Rectal smooth muscle tissue (tissue), 1 donor: ENCODE measurements at regions not wholly inside any gene's neighbourhood (a gene's known extent, or its start where the extent isn't known, plus 50 kb on each side); places are given as distances from the start of the nearest gene placed in this dataset.
"Not testable (repeated sequence)": the region's sequence is repeated elsewhere in the genome, so short reads cannot be mapped to it uniquely, and the experiment has no call there.

Experiments used
- H3K27ac ChIP-seq: one replicate; pipeline ENCODE4 v1.7.0; 2013; ENCODE audit warnings: low read depth, low read length, inconsistent platforms
- H3K27me3 ChIP-seq: one replicate; pipeline ENCODE4 v1.7.0; 2013; ENCODE audit warnings: low read length; ENCODE audit not compliant: control insufficient read depth, insufficient read depth
- H3K36me3 ChIP-seq: one replicate; pipeline ENCODE4 v1.7.0; 2013; ENCODE audit warnings: low read length; ENCODE audit not compliant: control insufficient read depth, insufficient read depth
- H3K4me1 ChIP-seq: one replicate; pipeline ENCODE4 v1.7.0; 2013; ENCODE audit warnings: low read length; ENCODE audit not compliant: control insufficient read depth, insufficient read depth
- H3K4me3 ChIP-seq: one replicate; pipeline ENCODE4 v1.7.0; 2013; ENCODE audit warnings: low read length
- H3K9ac ChIP-seq: one replicate; pipeline ENCODE4 v1.7.0; 2013; ENCODE audit warnings: low read length

DNA sequence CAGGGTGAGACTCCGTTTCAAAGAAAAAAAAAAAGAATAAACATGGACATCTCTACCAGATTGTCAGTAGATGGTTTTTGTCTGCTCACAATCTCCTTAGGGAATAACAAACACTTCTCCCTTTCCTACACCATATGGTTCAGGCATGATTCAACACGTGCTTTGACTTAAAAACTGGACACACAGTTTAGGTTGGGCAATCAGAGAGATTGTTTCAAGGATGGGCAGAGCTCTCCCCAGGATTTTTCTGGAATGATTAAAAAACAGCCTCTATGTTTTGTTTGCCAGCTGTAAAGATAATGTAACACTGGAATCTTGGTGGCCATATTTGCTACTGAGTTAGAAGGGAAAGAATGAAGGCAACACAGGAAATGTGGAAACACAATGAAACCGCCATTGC lies 150.1 kb upstream of the TSC22D1 start:
- H3K4me1 ChIP-seq: no peaks in the 10 kb centered on the region
- H3K27me3 ChIP-seq: no peaks in the 10 kb centered on the region
- no peak overlapping the region for H3K27ac ChIP-seq
- H3K36me3 ChIP-seq: no peaks in the 10 kb centered on the region
- no peak overlapping the region for H3K9ac ChIP-seq
- no peak overlapping the region for H3K4me3 ChIP-seq

DNA sequence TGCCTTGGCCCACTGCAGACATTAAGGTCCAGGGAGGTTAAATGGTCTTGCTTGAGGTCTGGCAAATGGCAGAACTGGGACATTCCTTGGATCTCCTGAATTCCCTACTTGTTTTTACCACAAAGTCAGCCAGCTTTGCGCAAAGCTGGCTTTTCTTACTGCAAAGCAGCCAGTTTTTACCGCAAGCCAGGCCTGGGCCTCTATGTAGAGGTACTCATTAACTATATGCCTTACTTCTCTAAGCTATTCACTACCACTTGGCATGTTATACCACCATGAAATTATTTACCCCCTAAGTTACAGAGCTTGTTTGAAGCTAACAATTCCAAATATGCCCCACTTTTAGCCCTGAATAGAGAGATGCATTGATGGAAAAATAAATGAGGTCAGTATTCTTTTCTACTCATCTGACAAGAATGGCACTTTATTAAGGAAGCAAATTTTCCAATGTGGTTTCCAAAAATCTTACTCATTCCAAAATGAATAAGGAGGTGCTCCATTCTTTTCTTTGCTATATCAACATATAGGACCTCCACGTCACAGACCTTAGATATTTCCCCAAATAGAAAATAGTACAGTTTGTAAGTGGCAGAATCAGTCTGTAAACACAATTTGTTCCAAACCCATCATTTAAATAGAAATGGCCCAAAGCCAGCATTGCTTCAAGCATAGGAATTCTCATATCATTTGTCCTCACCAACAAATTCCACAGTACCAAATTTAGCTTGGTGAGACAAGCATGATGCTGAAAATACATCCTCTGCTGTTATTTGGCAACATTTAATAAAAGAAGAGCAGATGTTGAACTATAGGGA lies 143.9 kb upstream of the TSC22D1 start:
- H3K27ac ChIP-seq: peak overlapping the region; percentile 40
- no peaks in the 10 kb centered on the region for H3K4me1 ChIP-seq
- H3K27me3 ChIP-seq: no peaks in the 10 kb centered on the region
- no peak overlapping the region for H3K9ac ChIP-seq
- no peaks in the 10 kb centered on the region for H3K36me3 ChIP-seq
- no peak overlapping the region for H3K4me3 ChIP-seq

DNA sequence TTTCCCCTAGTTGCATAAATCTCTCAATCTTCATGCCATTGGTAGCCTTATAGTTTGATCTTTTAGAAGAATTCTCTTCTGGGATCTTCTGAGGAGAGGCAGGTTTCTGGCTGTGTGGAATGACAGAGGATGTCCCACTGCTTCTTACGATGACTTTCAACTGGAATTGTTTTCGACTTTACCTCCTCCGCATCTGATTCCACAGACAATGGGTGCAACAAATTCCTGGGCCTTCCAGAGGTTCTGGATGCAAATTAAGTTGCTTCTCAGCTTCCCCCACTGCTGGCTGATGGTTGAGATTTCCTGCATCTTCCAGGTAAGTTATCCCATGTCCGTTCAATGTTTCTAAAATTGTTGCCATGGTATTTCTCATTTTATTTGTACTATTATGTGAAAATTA lies 142.3 kb upstream of the TSC22D1 start:
- Histone ChIP-seq H3K4me1 (no peaks in the 10 kb centered on the region), H3K9ac (no peak overlapping the region), H3K27me3 (no peaks in the 10 kb centered on the region), H3K27ac (no peak overlapping the region), H3K4me3 (no peak overlapping the region), H3K36me3 (no peaks in the 10 kb centered on the region)

GRCh38 chr13:44715287-44716230 lies 139.4 kb upstream of the TSC22D1 start:
- Histone ChIP-seq H3K4me3 (no peak overlapping the region), H3K9ac (no peak overlapping the region), H3K27ac (no peak overlapping the region), H3K4me1 (no peaks in the 10 kb centered on the region), H3K36me3 (no peaks in the 10 kb centered on the region), H3K27me3 (no peaks in the 10 kb centered on the region)

- H3K36me3 ChIP-seq: no peaks in the 10 kb centered on the region
- H3K4me1 ChIP-seq: no peaks in the 10 kb centered on the region
- no peak overlapping the region for H3K9ac ChIP-seq
- H3K4me3 ChIP-seq: no peak overlapping the region
- H3K27me3 ChIP-seq: no peaks in the 10 kb centered on the region
- H3K27ac ChIP-seq: no peak overlapping the region
Measured at GRCh38 chr13:44713788-44714469, 137.8 kb upstream of the TSC22D1 start.

GRCh38 chr13:44711706-44712105 lies 135.6 kb upstream of the TSC22D1 start:
- no peak overlapping the region for H3K9ac ChIP-seq
- no peaks in the 10 kb centered on the region for H3K4me1 ChIP-seq
- no peaks in the 10 kb centered on the region for H3K36me3 ChIP-seq
- no peaks in the 10 kb centered on the region for H3K27me3 ChIP-seq
- no peak overlapping the region for H3K4me3 ChIP-seq
- no peak overlapping the region for H3K27ac ChIP-seq

DNA sequence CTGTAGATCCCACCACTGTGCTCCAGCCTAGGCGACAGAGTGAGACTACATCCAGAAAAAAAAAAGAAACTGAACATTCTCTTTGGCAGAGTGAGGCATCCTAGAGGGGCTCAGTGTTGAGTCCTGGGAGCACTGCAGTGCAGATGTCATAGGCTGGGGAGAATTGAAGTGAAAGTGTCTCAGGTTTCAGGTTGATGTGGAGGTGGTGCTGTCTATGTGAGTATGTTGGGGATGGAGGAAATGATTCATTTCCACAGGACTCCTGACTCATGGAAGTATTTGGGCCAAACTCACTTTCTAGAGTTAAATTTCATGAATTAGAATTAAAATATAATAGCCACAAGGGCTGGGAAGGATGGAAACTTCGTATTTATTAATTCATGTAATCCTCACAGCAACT lies 134.4 kb upstream of the TSC22D1 start:
- H3K9ac ChIP-seq: no peak overlapping the region
- H3K4me1 ChIP-seq: no peaks in the 10 kb centered on the region
- no peak overlapping the region for H3K4me3 ChIP-seq
- no peak overlapping the region for H3K27ac ChIP-seq
- no peaks in the 10 kb centered on the region for H3K27me3 ChIP-seq
- no peaks in the 10 kb centered on the region for H3K36me3 ChIP-seq

DNA sequence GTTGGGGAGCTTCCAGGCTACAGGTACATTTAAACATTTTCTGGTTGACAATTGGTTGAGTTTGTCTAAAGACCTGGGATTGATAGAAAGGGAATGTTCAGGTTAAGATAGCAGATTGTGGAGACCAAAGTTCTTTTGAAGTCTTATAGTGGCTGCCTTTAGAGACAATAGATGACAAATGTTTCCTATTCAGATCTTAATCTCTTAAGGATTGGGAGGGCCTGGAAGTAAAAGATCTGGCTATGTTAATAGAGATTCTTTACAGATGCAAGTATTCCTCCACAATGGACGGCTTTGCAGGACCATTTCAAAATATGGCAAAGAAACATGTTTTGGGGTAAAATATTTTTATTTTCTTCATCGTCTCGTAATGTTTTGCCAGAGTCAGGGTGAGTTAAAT lies 128.7 kb upstream of the TSC22D1 start:
- not testable (repeated sequence) for H3K36me3 ChIP-seq, H3K27ac ChIP-seq, H3K4me1 ChIP-seq, H3K4me3 ChIP-seq, H3K9ac ChIP-seq, H3K27me3 ChIP-seq

GRCh38 chr13:44703371-44703770 lies 127.2 kb upstream of the TSC22D1 start:
- Histone ChIP-seq H3K4me1 (no peaks in the 10 kb centered on the region), H3K27ac (no peak overlapping the region), H3K36me3 (no peaks in the 10 kb centered on the region), H3K9ac (no peak overlapping the region), H3K4me3 (no peak overlapping the region), H3K27me3 (no peaks in the 10 kb centered on the region)

- Histone ChIP-seq H3K27me3 (no peaks in the 10 kb centered on the region), H3K27ac (no peak overlapping the region), H3K9ac (no peak overlapping the region), H3K36me3 (no peaks in the 10 kb centered on the region), H3K4me3 (no peak overlapping the region), H3K4me1 (no peaks in the 10 kb centered on the region)
Measured at GRCh38 chr13:44698066-44698465, 121.9 kb upstream of the TSC22D1 start.

DNA sequence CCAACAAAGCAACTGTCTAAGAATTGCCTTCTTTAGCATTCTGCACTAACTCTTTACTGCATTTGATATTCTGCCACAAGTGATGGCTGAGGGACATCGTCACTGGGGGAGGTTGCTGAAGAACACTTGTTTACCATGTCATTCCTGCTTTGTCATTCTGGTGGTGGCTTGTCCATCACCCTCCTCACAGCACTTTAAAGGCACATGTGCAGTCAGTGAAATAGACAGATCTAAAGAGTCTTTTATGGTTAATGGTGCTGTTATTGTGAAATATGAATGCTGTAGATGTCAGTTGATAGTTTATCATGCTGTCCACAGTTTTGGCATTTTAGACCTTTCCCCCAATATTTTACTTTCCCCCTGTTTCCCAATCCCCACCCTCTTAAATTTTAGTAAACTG lies 120.9 kb upstream of the TSC22D1 start:
- no peak overlapping the region for H3K27ac ChIP-seq
- H3K4me3 ChIP-seq: no peak overlapping the region
- H3K36me3 ChIP-seq: no peaks in the 10 kb centered on the region
- H3K9ac ChIP-seq: no peak overlapping the region
- H3K27me3 ChIP-seq: no peaks in the 10 kb centered on the region
- no peaks in the 10 kb centered on the region for H3K4me1 ChIP-seq

DNA sequence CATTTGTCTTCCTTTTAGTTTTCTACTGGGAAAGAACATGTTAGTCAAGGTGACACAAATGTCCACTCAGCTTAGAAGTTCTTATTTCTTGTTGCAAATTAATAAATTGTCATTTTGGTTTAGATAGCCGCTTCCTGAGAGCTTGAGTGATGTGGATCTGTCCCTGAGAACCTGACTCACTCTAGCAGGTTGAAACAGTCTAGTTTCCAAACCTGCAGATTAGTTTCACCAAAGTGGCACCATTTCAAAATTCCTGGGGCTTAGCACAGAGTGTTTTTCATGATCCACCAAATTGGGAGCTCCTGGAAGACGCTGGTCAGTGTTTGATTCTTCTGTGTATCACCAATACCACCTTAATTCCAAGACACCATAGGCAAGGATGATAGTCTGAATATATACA lies 119.4 kb upstream of the TSC22D1 start:
- H3K4me1 ChIP-seq: no peaks in the 10 kb centered on the region
- H3K4me3 ChIP-seq: no peak overlapping the region
- no peak overlapping the region for H3K27ac ChIP-seq
- no peaks in the 10 kb centered on the region for H3K27me3 ChIP-seq
- no peak overlapping the region for H3K9ac ChIP-seq
- H3K36me3 ChIP-seq: no peaks in the 10 kb centered on the region
